H1 (cell line): ENCODE measurements at regions not wholly inside any gene's neighbourhood (a gene's known extent, or its start where the extent isn't known, plus 50 kb on each side); places are given as distances from the start of the nearest gene placed in this dataset.

Experiments
- BACH1 ChIP-seq: IDR thresholded peaks from 2 replicates; pipeline ENCODE4 v1.6.1; 2012; ENCODE audit warnings: low read length, improper control_type of control experiment
- POU5F1 ChIP-seq: IDR thresholded peaks from 2 replicates; pipeline ENCODE4 v1.6.1; 2011; ENCODE audit warnings: low read depth, mild to moderate bottlenecking, low read length, moderate library complexity
- RFX5 ChIP-seq: IDR thresholded peaks from 2 replicates; pipeline ENCODE4 v1.6.1; 2011; ENCODE audit warnings: low read depth, low read length, improper control_type of control experiment, borderline replicate concordance
- TAF7 ChIP-seq: optimal IDR thresholded peaks from 2 replicates; pipeline ENCODE3; 2011; ENCODE audit warnings: low read depth, mild to moderate bottlenecking, inconsistent platforms, low read length, moderate library complexity, borderline replicate concordance
- TF ChIP-seq, protein P1 (sequence below): fragments of 300-600 bp; sonication (generic); IDR thresholded peaks from 2 replicates; pipeline ENCODE4 v1.7.1; 2012; ENCODE audit warnings: low read length, moderate library complexity, mild to moderate bottlenecking, inconsistent platforms; ENCODE audit not compliant: insufficient replicate concordance
- TF ChIP-seq, protein P2 (sequence below): IDR thresholded peaks from 2 replicates; pipeline ENCODE4 v1.6.1; 2012; ENCODE audit warnings: inconsistent platforms
- TF ChIP-seq, protein P3 (sequence below): IDR thresholded peaks from 2 replicates; pipeline ENCODE4 v1.6.1; 2012; ENCODE audit warnings: inconsistent platforms

DNA sequence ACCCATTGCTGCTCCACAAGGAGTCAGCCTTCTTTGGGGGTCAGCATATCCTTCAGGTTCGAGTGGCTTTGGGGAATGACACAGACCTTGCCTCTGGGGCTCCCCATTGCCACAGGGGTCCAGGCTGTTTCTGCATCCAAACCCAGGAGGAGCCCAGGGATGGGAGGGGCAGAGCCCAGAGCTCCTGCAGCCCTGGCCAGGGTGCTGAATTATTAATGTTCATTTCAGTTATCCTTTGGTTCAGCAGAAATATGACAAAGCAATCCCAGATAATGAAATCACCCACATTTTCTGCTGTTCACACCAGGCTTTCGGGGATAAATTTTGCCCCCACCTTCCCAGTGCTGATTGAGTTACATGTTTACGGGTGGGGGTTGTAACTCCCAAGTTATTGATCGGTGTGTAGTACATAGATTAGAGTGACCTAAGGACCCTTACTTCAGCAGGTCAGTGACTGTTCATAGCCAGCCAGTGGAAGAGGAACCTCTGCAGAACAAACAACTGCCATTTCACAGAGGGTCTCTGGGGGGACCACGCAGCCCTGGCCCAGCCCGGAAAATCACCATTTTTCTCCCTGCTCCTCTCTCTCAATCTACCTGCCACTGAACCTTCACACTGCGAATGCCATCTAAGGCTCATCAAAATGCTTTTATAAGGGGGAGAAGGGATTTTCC lies 240.3 kb upstream of the N4BP1 start (continued):
- TF ChIP-seq, protein P1, sequence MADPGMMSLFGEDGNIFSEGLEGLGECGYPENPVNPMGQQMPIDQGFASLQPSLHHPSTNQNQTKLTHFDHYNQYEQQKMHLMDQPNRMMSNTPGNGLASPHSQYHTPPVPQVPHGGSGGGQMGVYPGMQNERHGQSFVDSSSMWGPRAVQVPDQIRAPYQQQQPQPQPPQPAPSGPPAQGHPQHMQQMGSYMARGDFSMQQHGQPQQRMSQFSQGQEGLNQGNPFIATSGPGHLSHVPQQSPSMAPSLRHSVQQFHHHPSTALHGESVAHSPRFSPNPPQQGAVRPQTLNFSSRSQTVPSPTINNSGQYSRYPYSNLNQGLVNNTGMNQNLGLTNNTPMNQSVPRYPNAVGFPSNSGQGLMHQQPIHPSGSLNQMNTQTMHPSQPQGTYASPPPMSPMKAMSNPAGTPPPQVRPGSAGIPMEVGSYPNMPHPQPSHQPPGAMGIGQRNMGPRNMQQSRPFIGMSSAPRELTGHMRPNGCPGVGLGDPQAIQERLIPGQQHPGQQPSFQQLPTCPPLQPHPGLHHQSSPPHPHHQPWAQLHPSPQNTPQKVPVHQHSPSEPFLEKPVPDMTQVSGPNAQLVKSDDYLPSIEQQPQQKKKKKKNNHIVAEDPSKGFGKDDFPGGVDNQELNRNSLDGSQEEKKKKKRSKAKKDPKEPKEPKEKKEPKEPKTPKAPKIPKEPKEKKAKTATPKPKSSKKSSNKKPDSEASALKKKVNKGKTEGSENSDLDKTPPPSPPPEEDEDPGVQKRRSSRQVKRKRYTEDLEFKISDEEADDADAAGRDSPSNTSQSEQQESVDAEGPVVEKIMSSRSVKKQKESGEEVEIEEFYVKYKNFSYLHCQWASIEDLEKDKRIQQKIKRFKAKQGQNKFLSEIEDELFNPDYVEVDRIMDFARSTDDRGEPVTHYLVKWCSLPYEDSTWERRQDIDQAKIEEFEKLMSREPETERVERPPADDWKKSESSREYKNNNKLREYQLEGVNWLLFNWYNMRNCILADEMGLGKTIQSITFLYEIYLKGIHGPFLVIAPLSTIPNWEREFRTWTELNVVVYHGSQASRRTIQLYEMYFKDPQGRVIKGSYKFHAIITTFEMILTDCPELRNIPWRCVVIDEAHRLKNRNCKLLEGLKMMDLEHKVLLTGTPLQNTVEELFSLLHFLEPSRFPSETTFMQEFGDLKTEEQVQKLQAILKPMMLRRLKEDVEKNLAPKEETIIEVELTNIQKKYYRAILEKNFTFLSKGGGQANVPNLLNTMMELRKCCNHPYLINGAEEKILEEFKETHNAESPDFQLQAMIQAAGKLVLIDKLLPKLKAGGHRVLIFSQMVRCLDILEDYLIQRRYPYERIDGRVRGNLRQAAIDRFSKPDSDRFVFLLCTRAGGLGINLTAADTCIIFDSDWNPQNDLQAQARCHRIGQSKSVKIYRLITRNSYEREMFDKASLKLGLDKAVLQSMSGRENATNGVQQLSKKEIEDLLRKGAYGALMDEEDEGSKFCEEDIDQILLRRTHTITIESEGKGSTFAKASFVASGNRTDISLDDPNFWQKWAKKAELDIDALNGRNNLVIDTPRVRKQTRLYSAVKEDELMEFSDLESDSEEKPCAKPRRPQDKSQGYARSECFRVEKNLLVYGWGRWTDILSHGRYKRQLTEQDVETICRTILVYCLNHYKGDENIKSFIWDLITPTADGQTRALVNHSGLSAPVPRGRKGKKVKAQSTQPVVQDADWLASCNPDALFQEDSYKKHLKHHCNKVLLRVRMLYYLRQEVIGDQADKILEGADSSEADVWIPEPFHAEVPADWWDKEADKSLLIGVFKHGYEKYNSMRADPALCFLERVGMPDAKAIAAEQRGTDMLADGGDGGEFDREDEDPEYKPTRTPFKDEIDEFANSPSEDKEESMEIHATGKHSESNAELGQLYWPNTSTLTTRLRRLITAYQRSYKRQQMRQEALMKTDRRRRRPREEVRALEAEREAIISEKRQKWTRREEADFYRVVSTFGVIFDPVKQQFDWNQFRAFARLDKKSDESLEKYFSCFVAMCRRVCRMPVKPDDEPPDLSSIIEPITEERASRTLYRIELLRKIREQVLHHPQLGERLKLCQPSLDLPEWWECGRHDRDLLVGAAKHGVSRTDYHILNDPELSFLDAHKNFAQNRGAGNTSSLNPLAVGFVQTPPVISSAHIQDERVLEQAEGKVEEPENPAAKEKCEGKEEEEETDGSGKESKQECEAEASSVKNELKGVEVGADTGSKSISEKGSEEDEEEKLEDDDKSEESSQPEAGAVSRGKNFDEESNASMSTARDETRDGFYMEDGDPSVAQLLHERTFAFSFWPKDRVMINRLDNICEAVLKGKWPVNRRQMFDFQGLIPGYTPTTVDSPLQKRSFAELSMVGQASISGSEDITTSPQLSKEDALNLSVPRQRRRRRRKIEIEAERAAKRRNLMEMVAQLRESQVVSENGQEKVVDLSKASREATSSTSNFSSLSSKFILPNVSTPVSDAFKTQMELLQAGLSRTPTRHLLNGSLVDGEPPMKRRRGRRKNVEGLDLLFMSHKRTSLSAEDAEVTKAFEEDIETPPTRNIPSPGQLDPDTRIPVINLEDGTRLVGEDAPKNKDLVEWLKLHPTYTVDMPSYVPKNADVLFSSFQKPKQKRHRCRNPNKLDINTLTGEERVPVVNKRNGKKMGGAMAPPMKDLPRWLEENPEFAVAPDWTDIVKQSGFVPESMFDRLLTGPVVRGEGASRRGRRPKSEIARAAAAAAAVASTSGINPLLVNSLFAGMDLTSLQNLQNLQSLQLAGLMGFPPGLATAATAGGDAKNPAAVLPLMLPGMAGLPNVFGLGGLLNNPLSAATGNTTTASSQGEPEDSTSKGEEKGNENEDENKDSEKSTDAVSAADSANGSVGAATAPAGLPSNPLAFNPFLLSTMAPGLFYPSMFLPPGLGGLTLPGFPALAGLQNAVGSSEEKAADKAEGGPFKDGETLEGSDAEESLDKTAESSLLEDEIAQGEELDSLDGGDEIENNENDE, result no peak
- TF ChIP-seq BACH1, result no peak
- TF ChIP-seq, protein P2, sequence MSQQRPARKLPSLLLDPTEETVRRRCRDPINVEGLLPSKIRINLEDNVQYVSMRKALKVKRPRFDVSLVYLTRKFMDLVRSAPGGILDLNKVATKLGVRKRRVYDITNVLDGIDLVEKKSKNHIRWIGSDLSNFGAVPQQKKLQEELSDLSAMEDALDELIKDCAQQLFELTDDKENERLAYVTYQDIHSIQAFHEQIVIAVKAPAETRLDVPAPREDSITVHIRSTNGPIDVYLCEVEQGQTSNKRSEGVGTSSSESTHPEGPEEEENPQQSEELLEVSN, result no peak
- no peak for TF ChIP-seq TAF7
- TF ChIP-seq RFX5, result no peak
- TF ChIP-seq POU5F1, result no peak
- TF ChIP-seq, protein P3, sequence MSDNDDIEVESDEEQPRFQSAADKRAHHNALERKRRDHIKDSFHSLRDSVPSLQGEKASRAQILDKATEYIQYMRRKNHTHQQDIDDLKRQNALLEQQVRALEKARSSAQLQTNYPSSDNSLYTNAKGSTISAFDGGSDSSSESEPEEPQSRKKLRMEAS, result no peak
- TF ChIP-seq, all 59 proteins: peak for 0
